ENCODE measurements at regions not wholly inside any gene's neighbourhood (a gene's known extent, or its start where the extent isn't known, plus 50 kb on each side); places are given as distances from the start of the nearest gene placed in this dataset.

- no peak for FAIRE-seq
- in situ Hi-C loops (cut with MboI), result no loop called here
- no peaks in the 10 kb centered on the region for H3K27me3 ChIP-seq (replicated peaks in 1 of 2; ENCODE audit: control insufficient read depth in 2 of 2, insufficient read depth in 2 of 2, low read length in 1 of 2)
- POLR2A ChIA-PET, result interaction anchor here (0.8 to 1.4 kb wide), 2 partner anchors 144 to 241 kb away, joined by 3 read pairs; no protein-coding TSS in a partner anchor
- no peak for DNase-seq (ENCODE audit: low read depth, low spot score)
- H4K20me1 ChIP-seq (ENCODE audit: control insufficient read depth, insufficient read depth), result no peaks in the 10 kb centered on the region
- no peaks in the 10 kb centered on the region for H3K9me3 ChIP-seq (replicated peaks; ENCODE audit: control insufficient read depth, insufficient read depth, low read length)
- H3K27ac ChIP-seq (ENCODE audit: control insufficient read depth, insufficient read depth), result no peak overlapping the region
- H3K36me3 ChIP-seq (ENCODE audit: control insufficient read depth in 2 of 2, insufficient read depth in 2 of 2, low read length in 1 of 2), result no peaks in the 10 kb centered on the region
- no peak for ATAC-seq
- no peak overlapping the region for H2AFZ ChIP-seq (ENCODE audit: control insufficient read depth, low read depth, low read length)
- intact Hi-C loops (cut with micrococcal nuclease; ENCODE audit: unreplicated experiment), result loop anchor here (2.0 to 5.0 kb wide), 3 partner anchors 152 to 791 kb away; no protein-coding TSS in a partner anchor
- WGBS (ENCODE audit: insufficient coverage, insufficient replicate concordance, low lambda C conversion rate, missing lambda C conversion rate), result 21% methylated on average over 1 of the region's 1 CpG
- no peaks in the 10 kb centered on the region for H3K4me1 ChIP-seq (ENCODE audit: control insufficient read depth, insufficient read depth, low read length)
- RAD21 ChIA-PET (ENCODE audit: unreplicated experiment), result interaction anchor here (0.6 to 3.4 kb wide), 30 partner anchors 11 to 1041 kb away, joined by 3 to 26 read pairs (median 4); no protein-coding TSS in a partner anchor
- no peak overlapping the region for H3K4me2 ChIP-seq (ENCODE audit: control insufficient read depth, insufficient read depth)
- no peak overlapping the region for H3K4me3 ChIP-seq
- SMC1A ChIA-PET (ENCODE audit: uncharacterized antibody, unreplicated experiment), result interaction anchor here (0.6 to 5.0 kb wide), 36 partner anchors 8 to 1314 kb away, joined by 3 to 38 read pairs (median 3); no protein-coding TSS in a partner anchor
- BruUV-seq (replicated peaks), result no TSS peak
- H3K9ac ChIP-seq (ENCODE audit: control insufficient read depth, insufficient read depth, low read length), result no peak overlapping the region
- CTCF ChIA-PET, result interaction anchor here (0.7 to 4.2 kb wide), 33 partner anchors 11 to 1314 kb away, joined by 3 to 25 read pairs (median 3); no protein-coding TSS in a partner anchor
- no peaks in the 10 kb centered on the region for H3K79me2 ChIP-seq (ENCODE audit: control insufficient read depth, insufficient read depth, low read length)
- TF ChIP-seq TAF1 (IDR thresholded peaks at IDR 0.05; ENCODE audit: borderline replicate concordance, low read depth, low read length) (no peak), SMAD1 (IDR thresholded peaks at IDR 0.05; ENCODE audit: low read depth, partially characterized antibody) (no peak), RUNX3 (IDR thresholded peaks at IDR 0.05; ENCODE audit: low read length) (no peak), SIN3A (IDR thresholded peaks at IDR 0.05; ENCODE audit: low read depth, low read length) (no peak), PRDM15 (CRISPR knock-in tag; IDR thresholded peaks at IDR 0.05) (no peak), POLR2A (IDR thresholded peaks at IDR 0.05; ENCODE audit: low read depth, low read length) (no peak), ATF7 (IDR thresholded peaks at IDR 0.05; ENCODE audit: low read depth) (no peak), ZNF592 (IDR thresholded peaks at IDR 0.05) (no peak), MEF2A (IDR thresholded peaks at IDR 0.05; ENCODE audit: insufficient read depth, low read depth, low read length) (no peak), ATF2 (IDR thresholded peaks at IDR 0.05; ENCODE audit: low read length) (no peak), IRF3 (IDR thresholded peaks at IDR 0.05) (no peak), KLF5 (IDR thresholded peaks at IDR 0.05; ENCODE audit: partially characterized antibody) (no peak), NR2C1 (IDR thresholded peaks at IDR 0.05) (no peak), ZNF207 (IDR thresholded peaks at IDR 0.05; ENCODE audit: borderline replicate concordance) (no peak), NFYB (IDR thresholded peaks at IDR 0.05; ENCODE audit: insufficient read depth, low read depth, low read length) (no peak)
Measured at GRCh38 chr6:91330896-91331295, 744.0 kb upstream of the MAP3K7 start.

Data from GM12878 (cell line).